ENCODE measurements at regions not wholly inside any gene's neighbourhood (a gene's known extent, or its start where the extent isn't known, plus 50 kb on each side); places are given as distances from the start of the nearest gene placed in this dataset.

DNA sequence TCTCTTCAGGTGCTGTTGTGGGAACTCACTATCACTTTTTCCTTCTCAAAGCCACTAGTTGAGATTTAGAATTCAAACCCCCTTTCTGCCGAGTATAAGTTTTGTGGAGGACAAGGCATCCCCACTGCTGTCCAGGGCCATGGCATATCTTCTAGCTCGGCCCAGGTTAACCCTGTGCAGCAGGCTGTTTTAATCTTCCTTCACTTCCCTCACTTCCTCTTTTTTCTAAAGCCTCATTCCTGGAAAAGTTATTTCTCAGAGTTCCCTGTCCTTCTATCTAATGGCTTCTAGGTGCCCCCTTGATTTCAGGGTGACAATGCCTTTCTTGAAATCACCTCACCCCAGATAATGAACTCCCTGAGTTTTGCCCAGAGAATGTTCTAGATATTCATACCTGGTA is 222.3 kb downstream of the SNX10 start:
- DNase-seq (ENCODE audit: low spot score) = no peak

DNA sequence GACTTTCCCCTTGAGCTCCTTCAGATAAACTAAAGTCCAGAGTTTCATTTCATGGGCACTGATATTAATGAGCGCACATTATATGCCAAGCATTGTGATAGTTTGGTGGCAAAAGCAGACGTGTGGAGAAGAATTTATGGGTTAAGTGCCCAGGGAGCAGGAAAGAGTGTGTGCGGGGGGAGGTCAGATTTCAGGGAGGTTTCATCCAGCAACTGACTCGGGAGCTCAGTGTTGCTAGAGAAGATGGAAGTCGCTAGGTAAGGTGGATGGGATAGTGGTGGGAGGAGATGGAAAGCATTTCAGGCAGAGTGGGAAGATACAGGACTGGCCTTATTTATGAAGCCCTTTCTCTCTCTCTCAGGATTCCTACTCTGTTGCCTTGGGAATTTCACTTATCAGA is 223.0 kb downstream of the SNX10 start:
- no peak for DNase-seq (ENCODE audit: low spot score)

DNA sequence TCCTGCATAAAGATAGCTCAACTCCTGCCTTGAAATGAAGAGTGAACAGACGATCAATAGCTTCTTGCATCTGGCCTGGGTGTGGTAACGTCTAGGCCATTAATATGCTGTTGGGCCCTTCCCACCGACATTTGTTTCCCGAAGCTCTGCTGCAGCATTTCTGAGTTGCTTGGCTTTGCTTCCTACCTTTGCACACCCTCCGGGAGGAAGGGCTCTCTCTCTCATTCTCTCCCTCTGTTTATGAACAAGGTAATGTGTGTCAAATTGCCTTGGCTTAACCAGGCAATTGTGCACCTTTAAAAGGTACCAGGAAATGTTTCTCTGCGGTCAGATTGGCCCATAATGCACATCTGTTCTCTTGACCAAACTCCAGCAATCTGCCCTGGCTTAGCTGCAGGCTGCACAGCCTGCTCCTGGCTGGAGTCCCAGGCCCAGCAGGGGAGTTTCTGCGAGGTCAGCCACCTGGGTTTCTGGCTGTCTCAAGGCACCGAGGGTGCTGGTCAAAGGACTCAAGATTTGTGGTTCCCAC is 223.7 kb downstream of the SNX10 start:
- peak; percentile 91 for DNase-seq (ENCODE audit: low spot score)

DNA sequence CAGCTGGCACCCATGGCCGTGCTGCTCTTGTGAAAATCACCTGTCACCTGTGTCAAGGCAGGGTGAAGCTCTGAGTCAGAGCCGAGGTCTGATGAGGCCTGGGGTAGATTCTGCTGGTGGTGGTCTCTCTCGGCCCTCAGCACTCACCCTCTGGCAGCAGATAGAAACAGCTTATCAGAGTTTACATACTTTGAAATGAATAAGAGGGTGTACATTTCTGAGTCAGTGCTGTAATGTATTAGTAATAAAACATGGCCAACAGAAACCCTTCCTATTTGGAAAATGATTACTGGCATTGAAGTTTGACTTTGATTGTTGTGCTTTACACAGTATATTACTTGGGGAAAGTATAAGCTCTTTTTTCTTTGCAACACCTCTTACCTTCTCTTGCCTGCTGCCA is 228.8 kb downstream of the SNX10 start:
- no peak for DNase-seq (ENCODE audit: low spot score)

DNA sequence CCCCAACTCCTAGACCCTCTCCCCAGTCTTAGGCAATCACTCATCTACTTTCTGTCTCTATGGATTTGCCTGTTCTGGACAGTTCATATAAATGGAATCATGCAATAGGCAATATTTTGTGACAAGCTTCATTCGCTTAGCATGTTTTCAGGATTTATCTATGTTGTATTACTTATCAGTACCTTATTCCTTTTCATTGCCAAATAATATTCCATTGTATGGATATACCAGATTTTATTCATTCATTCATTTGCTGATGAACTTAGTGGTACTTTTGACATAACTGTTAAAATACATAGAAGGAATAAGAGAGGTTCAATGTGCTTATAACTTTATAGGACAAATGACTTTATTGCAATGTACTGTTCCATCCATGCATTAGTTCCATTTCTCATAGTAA is 231.0 kb downstream of the SNX10 start:
- DNase-seq (ENCODE audit: low spot score) = no peak

DNA sequence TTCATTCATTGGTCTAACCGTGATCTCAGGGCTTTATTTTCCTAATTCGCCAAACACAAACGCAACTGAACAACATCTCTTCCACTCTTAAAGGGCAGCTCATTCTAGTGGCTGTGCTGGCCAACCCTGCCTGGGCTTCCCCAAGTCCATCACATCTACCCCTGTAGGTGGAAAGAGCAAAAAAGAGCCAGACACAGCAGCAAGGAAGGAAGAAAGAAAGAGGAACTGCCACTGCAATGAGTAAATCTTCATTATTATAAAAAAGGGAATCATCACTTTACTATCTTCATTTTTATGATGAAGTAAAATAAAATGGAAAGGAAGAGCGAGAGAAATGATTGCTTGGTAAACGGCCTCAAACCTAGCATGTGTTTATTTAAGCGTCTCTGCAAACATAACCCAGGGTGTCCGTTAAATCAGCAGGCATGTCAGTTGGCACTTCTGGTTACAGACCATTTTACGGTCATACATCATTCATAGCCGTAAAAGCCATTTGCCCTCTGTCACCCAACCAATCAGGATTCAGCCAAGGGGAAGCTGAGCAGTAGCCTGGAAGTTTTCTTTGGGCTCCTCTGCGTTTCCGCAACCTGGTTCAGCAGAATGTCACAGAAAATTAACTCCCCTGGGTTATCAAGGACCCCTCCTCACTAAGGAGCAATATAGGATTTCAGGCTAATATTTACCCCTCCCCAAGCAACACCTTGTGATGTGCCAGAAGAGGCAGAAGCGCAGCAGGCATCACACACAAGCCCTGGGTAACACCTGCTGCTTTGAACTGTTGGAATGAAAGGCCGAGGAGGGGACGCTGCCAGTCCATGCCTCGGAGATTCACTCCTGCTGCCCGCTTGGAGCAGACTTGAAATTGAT is 234.0 kb downstream of the SNX10 start:
- no peak for DNase-seq (ENCODE audit: low spot score)

DNA sequence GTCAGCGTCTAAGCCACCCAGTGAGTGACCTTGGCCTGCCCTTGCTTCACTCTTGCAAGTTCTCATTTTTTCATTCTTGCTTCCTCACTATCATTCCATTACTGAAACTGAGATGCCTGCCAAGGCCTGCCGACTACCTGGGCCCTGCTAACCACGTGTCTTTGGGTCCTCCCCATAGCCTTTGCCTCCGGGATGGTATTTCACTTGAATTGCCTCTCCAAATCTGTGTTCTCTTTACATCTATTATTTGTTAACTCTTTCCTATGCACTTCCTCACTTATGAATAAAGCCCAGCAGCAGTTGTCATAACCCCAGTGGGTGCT is 234.6 kb downstream of the SNX10 start:
- DNase-seq (ENCODE audit: low spot score) = no peak

DNA sequence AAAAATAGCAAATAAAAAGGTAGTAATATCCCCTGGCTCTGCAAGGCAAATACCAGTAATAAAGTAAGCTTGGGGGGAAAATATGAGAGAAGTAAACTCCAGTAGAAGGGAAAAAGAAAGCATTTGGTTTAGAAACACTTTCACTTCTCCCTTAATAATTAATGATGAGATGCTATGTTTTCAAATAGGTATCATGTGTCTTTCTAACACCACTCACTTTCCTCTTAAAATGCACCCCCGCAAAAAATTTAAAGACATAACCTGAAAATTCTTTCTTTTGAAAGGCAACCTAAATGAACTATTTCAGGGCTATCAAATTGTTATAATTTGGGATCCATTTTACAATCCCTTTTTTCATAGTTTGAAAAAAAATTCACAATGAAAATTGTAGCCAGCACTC is 240.3 kb downstream of the SNX10 start:
- no peak for DNase-seq (ENCODE audit: low spot score)

DNA sequence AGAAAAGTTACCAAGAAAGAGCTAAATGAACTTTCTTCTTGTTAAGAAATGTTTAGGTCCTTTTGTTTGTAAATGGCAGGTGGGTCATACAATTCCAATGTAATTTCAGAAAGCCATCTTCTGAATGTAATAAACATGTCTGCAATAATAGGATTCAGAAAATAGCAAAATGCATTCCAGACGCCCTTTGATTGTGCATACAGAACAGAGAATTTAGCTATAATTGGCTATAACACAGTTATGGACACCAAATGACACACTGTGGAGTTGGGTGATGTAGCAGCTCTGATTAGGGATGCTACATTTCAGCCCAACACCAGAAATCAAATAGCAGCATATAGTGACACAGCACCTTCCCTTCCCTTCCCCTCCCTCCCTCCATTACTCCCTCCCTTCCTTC is 240.8 kb downstream of the SNX10 start:
- DNase-seq (ENCODE audit: low spot score) = no peak

DNA sequence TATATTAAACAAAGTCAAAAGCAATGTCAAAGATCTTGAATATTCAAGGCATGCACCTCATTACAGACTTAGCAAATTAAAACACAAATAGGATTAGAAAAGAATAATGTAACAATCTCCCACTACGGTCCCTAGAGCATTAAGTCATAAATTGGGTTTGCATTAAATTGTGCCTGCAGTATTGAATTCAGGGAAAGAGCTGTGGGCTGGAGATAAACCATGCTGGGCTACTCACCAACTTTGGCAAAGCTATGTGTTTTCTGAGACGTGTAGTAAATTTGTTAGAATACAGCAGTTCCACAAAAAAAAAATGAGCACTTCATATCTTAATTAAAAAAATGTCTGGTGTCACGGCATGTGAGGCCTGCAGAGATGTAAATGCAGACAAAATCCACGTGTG is 241.6 kb downstream of the SNX10 start:
- no peak for DNase-seq (ENCODE audit: low spot score)

DNA sequence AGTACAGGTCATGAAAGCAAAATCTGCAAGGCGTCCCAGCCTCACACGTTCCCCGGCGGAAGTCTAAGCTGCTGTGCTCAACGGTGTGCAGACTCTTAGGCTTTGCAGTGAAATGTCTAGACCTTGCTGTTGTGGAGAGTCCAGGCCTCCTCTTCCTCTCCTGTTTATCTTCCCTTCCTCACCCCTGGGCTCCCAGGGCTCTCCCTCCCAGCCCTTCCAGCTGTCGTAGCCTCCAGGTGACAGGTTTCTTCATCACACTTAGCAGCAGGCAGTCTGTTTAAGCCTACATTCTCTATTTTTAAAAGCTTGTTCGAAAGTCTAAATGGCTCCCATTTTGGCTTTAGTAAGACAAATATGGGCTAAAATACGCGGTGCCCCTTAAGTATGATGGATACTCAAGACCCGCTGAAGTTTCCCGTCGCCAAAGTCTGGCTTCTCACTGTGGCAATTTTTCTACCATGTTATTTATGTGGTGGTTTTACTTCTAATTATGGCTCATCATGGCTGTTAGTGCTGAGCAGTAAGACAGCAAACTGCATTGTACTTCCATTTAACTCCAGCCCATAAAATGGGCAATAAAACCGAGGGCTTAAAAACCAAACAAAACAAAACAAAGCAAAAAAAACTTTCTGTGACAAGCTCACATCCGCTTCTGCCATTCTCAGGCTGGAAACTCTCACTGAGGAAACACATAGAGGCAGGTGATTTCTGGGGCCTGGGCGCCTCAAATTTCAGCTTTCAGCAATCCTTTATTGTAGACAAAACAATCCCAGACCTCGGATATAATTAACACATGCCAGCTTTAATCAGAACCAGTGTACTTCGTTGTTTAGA is 243.2 kb downstream of the SNX10 start:
- peak; percentile 15 for DNase-seq (ENCODE audit: low spot score)

DNA sequence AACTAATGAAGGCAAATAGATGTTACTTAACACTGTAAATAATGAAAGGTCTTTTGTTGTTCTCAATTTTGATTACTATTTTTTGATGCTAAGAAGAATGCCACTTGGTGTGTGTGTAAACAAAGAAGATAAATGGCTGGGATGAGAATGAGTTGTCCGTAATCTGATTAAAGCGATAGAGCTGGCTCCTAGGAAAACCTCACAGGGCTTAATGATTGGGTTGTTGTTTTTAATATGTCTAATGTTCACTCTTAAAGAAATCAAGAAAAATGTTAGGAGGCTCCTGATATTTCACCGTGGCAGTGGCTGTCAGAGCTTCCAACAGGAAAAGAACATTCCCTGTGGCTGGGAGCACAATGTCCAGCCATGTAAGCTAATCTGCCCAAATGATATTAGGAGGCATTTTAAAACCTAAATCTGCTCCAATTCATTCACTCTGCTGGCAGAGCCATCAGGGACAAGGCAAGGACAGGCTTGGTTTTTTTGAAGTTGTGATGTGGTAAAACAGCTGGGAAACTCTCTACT is 243.9 kb downstream of the SNX10 start:
- DNase-seq (ENCODE audit: low spot score) = no peak

DNA sequence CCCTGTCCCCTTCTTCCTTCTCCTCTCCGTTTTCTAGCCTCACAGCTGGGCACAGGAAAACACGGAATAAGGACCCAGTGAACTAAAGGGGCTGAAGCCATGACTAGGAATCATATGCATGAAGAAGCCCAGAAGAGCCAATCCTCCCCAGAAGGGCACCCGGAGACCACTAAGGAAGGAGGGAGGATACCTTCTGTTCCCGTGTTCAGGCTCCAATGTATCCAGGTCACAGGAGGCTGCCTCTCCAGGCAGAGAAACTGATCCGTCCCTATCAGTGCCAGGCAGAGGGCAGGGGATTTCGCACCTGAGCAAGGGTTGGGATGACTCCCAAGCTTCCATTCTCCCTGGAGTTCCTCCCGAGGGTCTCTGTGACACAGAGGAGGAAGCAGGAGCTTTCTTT is 246.6 kb downstream of the SNX10 start:
- no peak for DNase-seq (ENCODE audit: low spot score)

DNA sequence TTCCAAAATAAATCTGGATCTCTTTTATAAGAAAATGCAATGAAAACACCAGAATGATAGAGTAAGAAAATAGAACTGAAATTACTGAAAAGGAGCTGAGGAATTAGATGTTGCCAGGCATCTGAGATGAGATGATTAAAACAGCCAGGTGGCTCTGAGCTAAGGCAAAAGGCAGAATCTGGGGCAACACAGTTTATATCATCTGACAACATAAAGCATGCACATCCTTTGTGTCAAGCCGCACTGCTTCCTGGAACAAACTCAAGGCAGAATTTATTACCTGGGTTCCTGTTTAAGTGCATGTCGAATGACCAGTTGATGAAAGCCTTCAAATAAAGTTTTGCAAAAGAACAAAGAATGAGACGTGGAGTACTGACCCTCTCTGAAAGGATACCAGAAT is 247.0 kb downstream of the SNX10 start:
- DNase-seq (ENCODE audit: low spot score) = no peak

DNA sequence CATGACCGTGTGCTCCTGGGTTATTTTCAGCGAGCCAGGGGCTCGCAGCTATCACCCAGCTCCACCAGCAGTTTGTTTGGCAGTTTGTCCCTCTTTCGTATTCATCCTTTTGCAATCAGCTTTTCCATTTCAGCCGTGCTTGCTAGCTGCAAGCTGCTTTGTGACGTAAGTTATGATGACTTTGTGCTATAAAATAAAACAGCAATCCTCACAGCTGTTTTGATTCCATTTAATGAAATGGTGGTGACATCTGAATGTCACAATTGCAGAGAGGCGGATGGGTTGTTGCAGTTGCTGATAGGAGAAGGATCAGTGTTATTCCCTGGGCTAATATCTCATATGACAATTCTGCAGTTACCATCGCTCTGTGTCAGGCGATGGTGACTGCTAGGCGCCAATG is 251.7 kb downstream of the SNX10 start:
- no peak for DNase-seq (ENCODE audit: low spot score)

DNA sequence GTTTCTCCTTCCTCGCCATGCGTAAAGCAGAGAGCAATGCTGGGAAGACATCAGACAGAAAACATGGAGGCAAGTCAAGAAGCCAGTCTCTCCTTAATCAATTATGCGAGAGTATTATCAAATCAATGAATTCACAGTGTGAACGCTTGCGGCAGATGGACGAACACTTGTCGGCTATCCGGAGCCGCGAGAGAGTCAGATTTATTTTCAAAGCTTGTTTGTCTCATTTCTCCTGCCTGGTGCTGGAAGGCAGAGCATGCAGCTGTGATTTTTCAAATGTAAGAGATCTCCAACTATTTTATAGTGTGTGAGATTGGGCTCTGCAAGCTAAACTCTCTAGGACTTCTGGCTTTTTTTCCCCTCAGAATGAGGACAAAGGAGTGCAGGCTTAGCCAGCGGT is 252.3 kb downstream of the SNX10 start:
- no peak for DNase-seq (ENCODE audit: low spot score)

DNA sequence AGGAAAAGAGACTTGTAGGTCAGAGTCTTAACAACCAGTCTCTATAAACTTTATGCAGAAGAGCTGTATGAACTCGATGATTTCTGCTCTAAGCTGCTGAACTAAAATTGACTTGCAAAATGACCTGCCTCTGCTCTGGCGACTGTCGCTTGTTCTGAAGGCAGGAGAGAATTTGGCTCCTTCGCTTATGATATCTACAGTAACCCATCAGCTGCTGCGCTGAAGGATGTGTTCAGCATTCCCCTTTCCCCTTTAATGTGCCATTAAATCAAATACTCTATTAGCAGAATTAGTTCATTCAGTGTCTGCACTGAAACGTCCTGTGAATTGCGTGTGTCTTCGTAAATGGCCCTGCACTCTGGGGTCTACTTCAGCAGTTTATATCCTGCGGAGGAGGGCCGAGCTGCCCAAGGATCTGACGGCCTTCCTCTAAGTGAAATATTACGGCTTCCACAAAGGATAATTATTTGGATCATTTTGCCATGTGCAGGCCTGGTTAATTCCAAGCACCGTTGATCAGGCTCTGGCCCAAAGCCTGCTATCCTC is 254.9 kb downstream of the SNX10 start:
- no peak for DNase-seq (ENCODE audit: low spot score)

DNA sequence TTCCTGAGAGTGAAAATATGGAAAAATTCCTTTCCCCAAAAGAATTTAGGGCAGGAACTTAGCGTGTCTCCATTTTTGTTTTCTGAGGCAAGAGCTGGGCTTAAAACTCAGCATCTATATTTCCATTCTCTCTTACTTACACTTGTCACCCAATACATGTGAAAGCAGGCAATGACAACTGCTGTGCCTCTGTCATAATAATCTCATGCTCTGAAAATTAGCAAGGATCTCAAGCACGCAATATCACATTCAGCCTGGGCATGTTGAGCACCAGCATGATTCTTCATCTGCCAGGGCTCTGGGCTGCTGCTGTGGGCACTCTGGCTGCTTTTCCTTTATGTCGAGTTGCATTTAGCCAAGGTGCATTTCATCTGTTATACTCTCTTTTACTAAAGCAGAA is 255.5 kb downstream of the SNX10 start:
- DNase-seq (ENCODE audit: low spot score) = no peak

DNA sequence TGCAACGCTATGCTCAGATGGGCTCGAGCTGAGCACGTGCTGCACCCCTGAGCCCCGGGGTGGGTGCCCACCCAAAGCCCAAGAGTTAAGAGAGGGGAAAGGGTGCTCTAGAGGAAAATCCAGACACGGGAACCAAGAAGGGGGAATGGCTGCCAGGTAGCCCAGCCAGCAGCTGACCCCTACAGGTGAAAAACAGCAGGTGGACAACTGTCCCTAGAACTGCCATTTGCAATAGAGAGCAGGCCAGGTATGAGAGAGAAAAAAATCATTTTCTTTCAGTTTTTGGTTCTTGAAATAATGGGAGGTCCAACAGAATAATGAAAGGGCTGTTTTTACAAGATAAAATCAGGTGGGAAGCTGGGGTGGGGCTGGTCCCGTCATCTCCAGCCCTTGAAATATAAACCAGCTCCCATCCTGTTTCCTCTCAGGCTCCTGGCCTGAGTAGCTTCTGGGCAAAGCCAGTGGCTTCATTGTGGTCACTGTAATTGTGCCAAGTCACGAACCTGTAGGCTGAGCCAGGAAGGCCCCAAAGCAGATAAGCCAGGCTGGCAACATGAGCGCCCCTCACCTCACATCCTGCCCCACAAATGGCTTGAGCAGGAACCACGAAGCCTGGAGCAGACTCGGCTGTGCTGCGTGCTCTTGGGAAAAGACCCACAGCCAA is 257.8 kb downstream of the SNX10 start:
- peak; percentile 80 for DNase-seq (ENCODE audit: low spot score)

DNA sequence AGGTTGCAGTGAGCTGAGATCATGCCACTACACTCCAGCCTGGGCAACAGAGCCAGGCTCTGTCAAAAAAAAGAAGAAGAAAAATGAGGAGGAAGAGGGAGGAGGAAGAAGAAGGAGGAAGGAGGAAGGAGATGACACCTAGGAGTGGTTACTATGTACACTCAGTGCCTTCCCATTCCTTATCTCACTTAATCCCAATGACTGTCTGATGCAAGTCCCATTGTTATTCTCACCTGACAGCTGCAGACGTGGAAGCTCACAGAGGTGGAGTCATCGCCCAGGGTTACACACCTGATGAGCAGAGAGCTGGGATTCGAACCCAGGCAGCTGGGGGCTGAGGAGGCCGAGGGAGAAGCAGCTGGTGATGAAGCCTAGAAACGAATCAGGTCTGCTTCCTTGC is 258.8 kb downstream of the SNX10 start:
- DNase-seq (ENCODE audit: low spot score) = no peak

DNA sequence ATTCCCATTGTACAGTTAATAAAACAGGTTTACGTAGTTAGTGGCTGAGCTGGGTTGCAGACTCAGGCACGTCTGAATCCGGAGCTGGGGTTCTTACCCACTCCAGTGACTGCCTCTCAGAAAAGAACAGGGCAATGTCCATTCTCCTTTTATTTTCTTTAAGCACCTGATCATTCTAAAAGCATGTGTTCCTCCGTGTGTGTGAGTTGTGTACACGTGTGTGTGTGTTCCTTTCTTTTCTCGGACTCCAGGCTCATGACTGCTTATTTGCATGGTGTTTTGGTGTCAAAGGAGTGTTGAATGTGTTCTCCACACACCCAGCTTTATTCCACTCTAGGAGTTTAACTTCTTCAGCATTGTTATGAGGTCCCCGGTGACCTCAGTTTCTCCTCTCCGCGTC is 260.1 kb downstream of the SNX10 start:
- no peak for DNase-seq (ENCODE audit: low spot score)

DNA sequence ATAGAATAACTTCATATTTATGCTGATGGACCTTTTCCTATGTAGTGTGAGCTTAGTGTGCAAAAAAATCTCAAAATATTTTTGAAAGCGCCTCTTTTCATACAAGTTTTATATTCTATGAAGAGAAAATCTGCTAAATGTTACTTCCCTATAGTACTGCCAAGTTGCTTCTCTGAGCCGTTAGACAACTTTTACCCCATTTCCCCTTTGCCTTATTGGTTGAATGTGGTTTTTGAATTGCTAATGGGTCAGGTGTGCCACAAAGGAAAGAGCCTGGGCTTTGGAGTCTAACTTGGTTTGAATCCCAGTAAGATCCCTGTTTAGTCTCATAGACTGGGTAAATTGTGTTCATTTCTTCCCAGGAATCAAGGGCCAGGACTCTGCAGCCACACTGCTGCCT is 261.5 kb downstream of the SNX10 start:
- no peak for DNase-seq (ENCODE audit: low spot score)
